ENCODE measurements at regions not wholly inside any gene's neighbourhood (a gene's known extent, or its start where the extent isn't known, plus 50 kb on each side); places are given as distances from the start of the nearest gene placed in this dataset.
A peak's percentile ranks its signal among the peaks of the same experiment; 100 is the strongest.

- Histone ChIP-seq H3K79me1 (ENCODE audit: low read depth, low read length) (no peaks in the 10 kb centered on the region), H3K36me3 (replicated peaks in 1 of 2; ENCODE audit: control insufficient read depth in 2 of 2, insufficient read depth in 2 of 2, low read length in 2 of 2) (no peaks in the 10 kb centered on the region), H4K91ac (ENCODE audit: low read depth, low read length, poor library complexity) (no peak overlapping the region), H2BK12ac (ENCODE audit: low read length) (no peak overlapping the region), H3K27me3 (ENCODE audit: control insufficient read depth in 3 of 3, insufficient read depth in 3 of 3, low read depth in 1 of 3, low read length in 3 of 3) (no peaks in the 10 kb centered on the region), H2AFZ (ENCODE audit: low read length) (no peak overlapping the region), H3K9me3 (replicated peaks in 1 of 2; ENCODE audit: control insufficient read depth in 2 of 2, insufficient read depth in 1 of 2, low read depth in 1 of 2, low read length in 2 of 2) (no peaks in the 10 kb centered on the region), H3K14ac (ENCODE audit: low read length) (no peak overlapping the region), H4K8ac (ENCODE audit: low read depth, low read length) (no peak overlapping the region), H3K18ac (ENCODE audit: low read length) (no peak overlapping the region), H3K23ac (ENCODE audit: low read depth, low read length, poor library complexity) (no peak overlapping the region), H3K9ac (ENCODE audit: low read depth, low read length, poor library complexity) (no peak overlapping the region), H2BK5ac (ENCODE audit: low read length) (no peak overlapping the region), H3K4me3 (ENCODE audit: low read length in 2 of 2) (no peak overlapping the region), H2BK120ac (ENCODE audit: low read depth, low read length) (no peak overlapping the region), H2BK15ac (ENCODE audit: low read length) (no peak overlapping the region), H3K4me2 (ENCODE audit: insufficient read depth, low read length, poor library complexity, severe bottlenecking) (no peak overlapping the region), H3K4me1 (ENCODE audit: control insufficient read depth in 2 of 2, insufficient read depth in 1 of 2, low read depth in 1 of 2, low read length in 2 of 2) (peaks cover 0 to 12% of the 10 kb centered on the region in 2 donors), H2AK5ac (ENCODE audit: low read depth, low read length) (no peak overlapping the region), H3K27ac (replicated peaks; ENCODE audit: low read length) (no peak overlapping the region), H3K4ac (ENCODE audit: low read length) (no peak overlapping the region)
- WGBS, 2 donors (ENCODE audit: extremely low coverage in 2 of 2, insufficient read length in 2 of 2, insufficient replicate concordance in 1 of 2) = no CpG with 5 or more reads among the region's 3 CpGs
- DNase-seq (ENCODE audit: low spot score) = no peak
Observed at GRCh38 chr1:5273280-5274003, 619.0 kb downstream of the AJAP1 start.

DNA sequence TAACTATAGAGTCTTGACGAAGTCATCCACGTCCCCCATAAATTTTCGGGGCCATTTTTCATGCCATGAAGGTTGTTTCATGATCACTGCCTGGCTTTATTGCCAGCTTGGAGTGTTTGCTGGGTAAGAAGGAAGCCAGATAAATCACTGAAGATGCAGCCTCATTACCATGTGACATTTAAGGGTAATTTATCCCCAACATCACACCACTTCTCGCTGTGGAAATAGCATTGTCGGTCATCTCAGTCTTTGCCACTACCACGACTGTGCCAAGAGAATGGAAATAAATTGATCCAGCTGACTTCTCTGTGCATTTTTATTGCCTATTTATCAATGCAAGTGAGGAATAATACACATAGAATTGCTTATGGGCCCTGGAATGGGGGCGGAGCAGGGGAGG, 617.9 kb downstream of the AJAP1 start:
- no peak overlapping the region for H2BK5ac ChIP-seq (ENCODE audit: low read length)

GRCh38 chr1:5271264-5271663, 616.9 kb downstream of the AJAP1 start:
- Histone ChIP-seq H3K27me3 (ENCODE audit: control insufficient read depth in 3 of 3, insufficient read depth in 3 of 3, low read depth in 1 of 3, low read length in 3 of 3) (no peaks in the 10 kb centered on the region), H2BK15ac (ENCODE audit: low read length) (no peak overlapping the region), H3K4me3 (ENCODE audit: low read length in 2 of 2) (no peak overlapping the region), H2AK5ac (ENCODE audit: low read depth, low read length) (no peak overlapping the region), H3K4me2 (ENCODE audit: insufficient read depth, low read length, poor library complexity, severe bottlenecking) (no peak overlapping the region), H3K23ac (ENCODE audit: low read depth, low read length, poor library complexity) (no peak overlapping the region), H3K9me3 (replicated peaks in 1 of 2; ENCODE audit: control insufficient read depth in 2 of 2, insufficient read depth in 1 of 2, low read depth in 1 of 2, low read length in 2 of 2) (no peaks in the 10 kb centered on the region), H4K91ac (ENCODE audit: low read depth, low read length, poor library complexity) (no peak overlapping the region), H3K79me1 (ENCODE audit: low read depth, low read length) (no peaks in the 10 kb centered on the region), H2BK5ac (ENCODE audit: low read length) (no peak overlapping the region), H3K27ac (replicated peaks; ENCODE audit: low read length) (no peak overlapping the region), H2AFZ (ENCODE audit: low read length) (no peak overlapping the region), H3K4me1 (ENCODE audit: control insufficient read depth in 2 of 2, insufficient read depth in 1 of 2, low read depth in 1 of 2, low read length in 2 of 2) (peaks cover 0 to 21% of the 10 kb centered on the region in 2 donors), H3K36me3 (replicated peaks in 1 of 2; ENCODE audit: control insufficient read depth in 2 of 2, insufficient read depth in 2 of 2, low read length in 2 of 2) (no peaks in the 10 kb centered on the region), H3K9ac (ENCODE audit: low read depth, low read length, poor library complexity) (no peak overlapping the region), H4K8ac (ENCODE audit: low read depth, low read length) (no peak overlapping the region), H3K18ac (ENCODE audit: low read length) (no peak overlapping the region), H2BK120ac (ENCODE audit: low read depth, low read length) (no peak overlapping the region), H2BK12ac (ENCODE audit: low read length) (no peak overlapping the region), H3K14ac (ENCODE audit: low read length) (no peak overlapping the region), H3K4ac (ENCODE audit: low read length) (no peak overlapping the region)
- DNase-seq (ENCODE audit: low spot score) = no peak
- no CpG with 5 or more reads among the region's 2 CpGs for WGBS, 2 donors (ENCODE audit: extremely low coverage in 2 of 2, insufficient read length in 2 of 2, insufficient replicate concordance in 1 of 2)

More for the DNA sequence above, 617.9 kb downstream of the AJAP1 start:
- Histone ChIP-seq H2BK12ac (ENCODE audit: low read length) (no peak overlapping the region), H3K36me3 (replicated peaks in 1 of 2; ENCODE audit: control insufficient read depth in 2 of 2, insufficient read depth in 2 of 2, low read length in 2 of 2) (no peaks in the 10 kb centered on the region), H3K18ac (ENCODE audit: low read length) (no peak overlapping the region), H3K4me3 (ENCODE audit: low read length in 2 of 2) (no peak overlapping the region), H2BK15ac (ENCODE audit: low read length) (no peak overlapping the region), H3K4me2 (ENCODE audit: insufficient read depth, low read length, poor library complexity, severe bottlenecking) (no peak overlapping the region), H4K91ac (ENCODE audit: low read depth, low read length, poor library complexity) (no peak overlapping the region), H3K79me1 (ENCODE audit: low read depth, low read length) (no peaks in the 10 kb centered on the region), H2AK5ac (ENCODE audit: low read depth, low read length) (no peak overlapping the region), H3K14ac (ENCODE audit: low read length) (no peak overlapping the region), H3K9me3 (replicated peaks in 1 of 2; ENCODE audit: control insufficient read depth in 2 of 2, insufficient read depth in 1 of 2, low read depth in 1 of 2, low read length in 2 of 2) (no peaks in the 10 kb centered on the region), H3K27me3 (ENCODE audit: control insufficient read depth in 3 of 3, insufficient read depth in 3 of 3, low read depth in 1 of 3, low read length in 3 of 3) (no peaks in the 10 kb centered on the region), H3K27ac (replicated peaks; ENCODE audit: low read length) (no peak overlapping the region), H3K4ac (ENCODE audit: low read length) (no peak overlapping the region), H2AFZ (ENCODE audit: low read length) (no peak overlapping the region), H3K4me1 (ENCODE audit: control insufficient read depth in 2 of 2, insufficient read depth in 1 of 2, low read depth in 1 of 2, low read length in 2 of 2) (peaks cover 0 to 17% of the 10 kb centered on the region in 2 donors), H3K23ac (ENCODE audit: low read depth, low read length, poor library complexity) (no peak overlapping the region), H3K9ac (ENCODE audit: low read depth, low read length, poor library complexity) (no peak overlapping the region), H4K8ac (ENCODE audit: low read depth, low read length) (no peak overlapping the region), H2BK120ac (ENCODE audit: low read depth, low read length) (no peak overlapping the region)
- WGBS, 2 donors (ENCODE audit: extremely low coverage in 2 of 2, insufficient read length in 2 of 2, insufficient replicate concordance in 1 of 2) = no CpG with 5 or more reads among the region's 7 CpGs
- no peak for DNase-seq (ENCODE audit: low spot score)

- H3K18ac ChIP-seq (ENCODE audit: low read length) = peak overlapping the region; percentile 20
- no peak overlapping the region for H3K4me3 ChIP-seq (ENCODE audit: low read length in 2 of 2)
- H2BK15ac ChIP-seq (ENCODE audit: low read length) = no peak overlapping the region
- no CpG with 5 or more reads among the region's 3 CpGs for WGBS, 2 donors (ENCODE audit: extremely low coverage in 2 of 2, insufficient read length in 2 of 2, insufficient replicate concordance in 1 of 2)
- H2AK5ac ChIP-seq (ENCODE audit: low read depth, low read length) = no peak overlapping the region
- peaks cover 0 to 17% of the 10 kb centered on the region in 2 donors for H3K4me1 ChIP-seq (ENCODE audit: control insufficient read depth in 2 of 2, insufficient read depth in 1 of 2, low read depth in 1 of 2, low read length in 2 of 2)
- H3K14ac ChIP-seq (ENCODE audit: low read length) = no peak overlapping the region
- no peak overlapping the region for H2BK12ac ChIP-seq (ENCODE audit: low read length)
- no peak overlapping the region for H4K8ac ChIP-seq (ENCODE audit: low read depth, low read length)
- peak overlapping the region; percentile 27 for H3K23ac ChIP-seq (ENCODE audit: low read depth, low read length, poor library complexity)
- no peaks in the 10 kb centered on the region for H3K27me3 ChIP-seq (ENCODE audit: control insufficient read depth in 3 of 3, insufficient read depth in 3 of 3, low read depth in 1 of 3, low read length in 3 of 3)
- no peak overlapping the region for H3K4me2 ChIP-seq (ENCODE audit: insufficient read depth, low read length, poor library complexity, severe bottlenecking)
- H3K9ac ChIP-seq (ENCODE audit: low read depth, low read length, poor library complexity) = no peak overlapping the region
- no peak overlapping the region for H2BK5ac ChIP-seq (ENCODE audit: low read length)
- H3K9me3 ChIP-seq (replicated peaks in 1 of 2; ENCODE audit: control insufficient read depth in 2 of 2, insufficient read depth in 1 of 2, low read depth in 1 of 2, low read length in 2 of 2) = no peaks in the 10 kb centered on the region
- H3K79me1 ChIP-seq (ENCODE audit: low read depth, low read length) = no peaks in the 10 kb centered on the region
- no peak overlapping the region for H2AFZ ChIP-seq (ENCODE audit: low read length)
- no peak overlapping the region for H4K91ac ChIP-seq (ENCODE audit: low read depth, low read length, poor library complexity)
- H3K36me3 ChIP-seq (replicated peaks in 1 of 2; ENCODE audit: control insufficient read depth in 2 of 2, insufficient read depth in 2 of 2, low read length in 2 of 2) = no peaks in the 10 kb centered on the region
- DNase-seq (ENCODE audit: low spot score) = no peak
- H3K27ac ChIP-seq (replicated peaks; ENCODE audit: low read length) = no peak overlapping the region
- H3K4ac ChIP-seq (ENCODE audit: low read length) = no peak overlapping the region
- no peak overlapping the region for H2BK120ac ChIP-seq (ENCODE audit: low read depth, low read length)
Observed at GRCh38 chr1:5269901-5270300, 615.5 kb downstream of the AJAP1 start.
